ENCODE measurements at regions not wholly inside any gene's neighbourhood (a gene's known extent, or its start where the extent isn't known, plus 50 kb on each side); places are given as distances from the start of the nearest gene placed in this dataset.
"Not testable (repeated sequence)": the region's sequence is repeated elsewhere in the genome, so short reads cannot be mapped to it uniquely, and the experiment has no call there.

DNA sequence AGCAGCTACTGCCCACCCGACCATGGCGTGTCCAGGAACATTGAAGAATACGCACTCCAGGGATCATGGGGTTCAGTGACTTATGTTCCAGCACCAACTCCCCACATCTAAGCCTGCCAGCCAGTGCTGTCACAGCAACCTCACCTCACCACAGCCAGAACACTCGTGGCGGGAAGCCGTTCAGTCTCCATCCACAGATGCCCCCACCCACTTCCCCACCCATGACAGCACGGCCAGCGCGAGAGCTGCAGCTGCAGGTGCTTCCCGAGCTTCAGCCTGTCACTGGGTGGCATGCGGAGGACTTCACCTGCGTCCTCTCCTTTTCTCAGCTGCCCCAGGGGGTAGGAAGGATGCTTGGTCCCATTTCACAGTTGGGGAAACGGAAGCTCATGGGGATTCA lies 50.3 kb downstream of the RBFOX3 start:
- no peaks in the 10 kb centered on the region for H3K36me3 ChIP-seq (ENCODE audit: control insufficient read depth, insufficient read depth, low read length)
- H3K4me3 ChIP-seq (ENCODE audit: low read length) = no peak overlapping the region
- DNase-seq = no peak
- peaks cover 3% of the 10 kb centered on the region for H3K9me3 ChIP-seq (ENCODE audit: control insufficient read depth, low read depth, low read length)
- no peak overlapping the region for H3K27ac ChIP-seq (ENCODE audit: low read length)
- peaks cover 39% of the 10 kb centered on the region for H3K27me3 ChIP-seq (ENCODE audit: control insufficient read depth, insufficient read depth, low read length)
- H3K4me1 ChIP-seq (ENCODE audit: control insufficient read depth, insufficient read depth, low read length) = no peaks in the 10 kb centered on the region
- no CpG with 5 or more reads among the region's 13 CpGs for WGBS (ENCODE audit: insufficient coverage, low lambda C conversion rate)

DNA sequence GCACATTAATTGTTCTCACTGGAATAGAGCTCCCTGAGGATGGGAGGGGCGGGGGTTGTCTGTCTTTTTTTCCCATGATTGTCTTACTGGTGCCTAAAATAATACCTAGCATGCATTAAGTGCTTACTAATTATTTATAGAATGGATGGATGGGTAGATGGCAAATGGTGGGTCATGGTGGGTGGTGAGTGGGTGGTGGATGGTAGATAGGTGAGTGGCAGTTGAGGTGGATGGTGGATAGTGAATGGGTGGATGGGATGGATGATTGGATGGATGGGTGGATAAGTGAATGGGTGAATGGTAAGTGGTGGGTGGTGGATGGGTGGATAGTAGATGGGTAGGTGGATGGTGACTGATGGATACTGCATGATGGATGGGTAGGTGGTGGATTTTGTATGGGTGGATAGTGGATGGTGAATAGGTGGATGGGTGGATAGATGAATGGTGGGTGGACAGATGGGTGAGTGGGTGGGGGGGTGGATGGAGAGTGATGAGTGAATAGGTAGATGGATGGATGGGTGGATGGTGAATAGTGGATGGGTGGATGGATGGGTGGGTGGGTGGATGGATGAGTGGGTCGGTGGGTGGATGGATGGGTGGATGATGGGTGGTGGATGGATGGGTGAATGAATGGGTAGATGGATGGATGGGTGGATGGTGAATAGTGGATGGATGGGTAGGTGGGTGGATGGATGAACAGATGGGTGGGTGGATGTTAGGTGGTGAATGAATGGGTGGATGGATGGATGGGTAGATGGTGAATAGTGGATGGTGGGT lies 51.6 kb downstream of the RBFOX3 start:
- peaks cover 38% of the 10 kb centered on the region for H3K27me3 ChIP-seq (ENCODE audit: control insufficient read depth, insufficient read depth, low read length)
- DNase-seq = no peak
- no peak overlapping the region for H3K27ac ChIP-seq (ENCODE audit: low read length)
- peaks cover 6% of the 10 kb centered on the region for H3K9me3 ChIP-seq (ENCODE audit: control insufficient read depth, low read depth, low read length)
- no peaks in the 10 kb centered on the region for H3K4me1 ChIP-seq (ENCODE audit: control insufficient read depth, insufficient read depth, low read length)
- no peak overlapping the region for H3K4me3 ChIP-seq (ENCODE audit: low read length)
- WGBS (ENCODE audit: insufficient coverage, low lambda C conversion rate) = no CpG with 5 or more reads among the region's 2 CpGs
- no peaks in the 10 kb centered on the region for H3K36me3 ChIP-seq (ENCODE audit: control insufficient read depth, insufficient read depth, low read length)

DNA sequence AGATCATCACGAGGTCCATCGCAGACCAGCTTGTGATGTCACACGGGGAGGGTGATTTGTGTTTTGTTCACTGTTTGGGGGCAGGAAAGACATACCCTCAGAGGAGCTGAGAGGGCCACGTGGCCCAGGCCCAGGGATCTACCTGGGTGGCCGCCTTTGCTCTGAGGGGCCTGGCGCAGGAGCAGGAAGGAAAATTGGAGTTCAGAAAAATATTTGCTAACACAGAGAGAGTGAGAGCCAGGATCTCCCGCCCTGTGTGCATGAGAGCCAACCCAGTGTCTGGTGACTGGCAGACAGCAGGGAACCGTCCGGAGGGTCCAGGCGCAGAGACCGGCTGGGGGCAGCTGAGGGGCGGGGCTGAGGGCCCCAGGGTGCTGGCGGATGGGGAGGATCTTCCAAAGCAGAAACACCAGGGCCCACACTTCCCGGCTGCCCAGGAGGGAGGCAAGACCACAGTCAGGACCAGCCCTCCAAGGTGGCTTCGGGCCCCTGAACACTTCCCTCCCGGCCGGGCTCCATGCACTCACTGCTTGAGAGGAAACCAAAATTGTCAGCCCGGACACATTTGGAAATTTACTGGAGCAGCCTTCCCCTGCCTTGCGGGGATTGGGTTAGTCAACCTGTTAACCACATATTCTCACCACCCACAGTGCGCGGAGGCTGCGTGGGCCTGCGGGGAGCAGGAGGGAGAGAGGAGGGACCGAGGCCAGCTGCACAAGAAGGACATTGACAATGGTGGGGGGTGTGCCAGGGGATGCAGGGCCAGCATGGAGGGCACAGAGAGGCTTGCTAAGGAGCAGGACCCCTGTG lies 52.6 kb downstream of the RBFOX3 start:
- WGBS (ENCODE audit: insufficient coverage, low lambda C conversion rate) = no CpG with 5 or more reads among the region's 24 CpGs

DNA sequence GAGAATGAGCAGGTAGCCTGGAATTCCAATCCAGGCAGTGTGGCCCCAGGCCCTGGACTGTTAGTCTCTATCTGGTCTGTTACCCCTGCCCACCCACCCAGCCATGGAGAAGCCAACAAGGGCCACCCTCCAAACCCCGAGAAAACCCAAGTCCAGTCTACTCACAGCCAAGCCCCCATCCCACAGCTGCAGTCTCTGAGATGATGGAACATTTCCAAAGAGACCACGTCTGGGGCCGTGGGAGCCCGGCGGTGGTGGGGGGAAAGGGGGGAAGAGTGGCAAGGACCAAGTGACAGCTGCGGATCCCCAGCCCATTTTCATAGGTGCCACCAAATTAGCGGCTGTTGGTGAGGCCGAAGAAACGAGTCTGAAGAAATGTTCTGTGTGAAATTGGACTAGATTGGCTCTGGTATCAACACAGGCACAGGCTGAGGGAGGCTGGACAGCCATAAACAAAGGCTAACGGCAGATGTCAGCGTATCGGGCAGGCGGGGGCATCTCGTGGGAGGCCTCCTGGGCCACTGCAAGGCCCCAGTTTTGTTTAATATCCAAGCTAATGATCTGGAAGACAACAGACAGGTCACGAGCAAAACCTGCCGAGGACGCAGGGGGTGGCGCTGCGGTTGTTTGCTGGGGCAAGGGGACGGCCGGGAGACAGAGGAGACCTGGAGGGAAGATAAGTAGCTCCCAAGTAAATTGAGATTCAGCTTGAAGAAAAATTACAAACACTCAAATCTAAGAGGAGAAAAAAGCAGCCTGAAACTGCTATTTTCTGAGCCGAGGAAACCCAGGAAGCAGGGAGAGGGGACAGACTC lies 53.4 kb downstream of the RBFOX3 start:
- H3K27me3 ChIP-seq (ENCODE audit: control insufficient read depth, insufficient read depth, low read length) = peaks cover 25% of the 10 kb centered on the region
- no peak for DNase-seq
- peaks cover 6% of the 10 kb centered on the region for H3K9me3 ChIP-seq (ENCODE audit: control insufficient read depth, low read depth, low read length)
- H3K4me1 ChIP-seq (ENCODE audit: control insufficient read depth, insufficient read depth, low read length) = no peaks in the 10 kb centered on the region
- no peak overlapping the region for H3K27ac ChIP-seq (ENCODE audit: low read length)
- H3K36me3 ChIP-seq (ENCODE audit: control insufficient read depth, insufficient read depth, low read length) = no peaks in the 10 kb centered on the region
- 3% methylated on average over 6 of the region's 22 CpGs for WGBS (ENCODE audit: insufficient coverage, low lambda C conversion rate)
- H3K4me3 ChIP-seq (ENCODE audit: low read length) = no peak overlapping the region

More for the DNA sequence above, 52.6 kb downstream of the RBFOX3 start:
- DNase-seq = no peak
- H3K27ac ChIP-seq (ENCODE audit: low read length) = no peak overlapping the region
- peaks cover 6% of the 10 kb centered on the region for H3K9me3 ChIP-seq (ENCODE audit: control insufficient read depth, low read depth, low read length)
- H3K36me3 ChIP-seq (ENCODE audit: control insufficient read depth, insufficient read depth, low read length) = no peaks in the 10 kb centered on the region
- peaks cover 32% of the 10 kb centered on the region for H3K27me3 ChIP-seq (ENCODE audit: control insufficient read depth, insufficient read depth, low read length)
- H3K4me3 ChIP-seq (ENCODE audit: low read length) = no peak overlapping the region
- H3K4me1 ChIP-seq (ENCODE audit: control insufficient read depth, insufficient read depth, low read length) = no peaks in the 10 kb centered on the region

DNA sequence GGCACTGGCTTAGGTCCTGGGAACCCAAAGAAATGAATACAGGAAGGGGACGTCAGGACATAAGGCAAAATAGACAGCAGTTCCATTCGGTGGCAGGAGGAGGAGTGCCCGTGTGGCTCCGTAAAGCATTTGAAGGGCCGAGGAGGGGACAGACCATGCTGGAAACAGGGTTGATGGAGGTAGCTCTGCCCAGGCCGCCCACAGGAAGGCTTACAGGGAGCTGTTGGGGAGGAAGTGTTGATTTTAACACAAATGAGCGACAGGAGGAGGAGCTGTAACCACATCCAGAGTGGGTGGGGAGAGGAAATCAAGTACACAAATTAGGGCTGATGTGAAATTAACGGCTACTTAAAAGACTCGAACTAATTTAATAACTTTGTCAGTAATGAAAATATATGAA lies 54.6 kb downstream of the RBFOX3 start:
- Histone ChIP-seq H3K27me3 (ENCODE audit: control insufficient read depth, insufficient read depth, low read length) (peaks cover 16% of the 10 kb centered on the region), H3K4me1 (ENCODE audit: control insufficient read depth, insufficient read depth, low read length) (no peaks in the 10 kb centered on the region), H3K36me3 (ENCODE audit: control insufficient read depth, insufficient read depth, low read length) (no peaks in the 10 kb centered on the region)

DNA sequence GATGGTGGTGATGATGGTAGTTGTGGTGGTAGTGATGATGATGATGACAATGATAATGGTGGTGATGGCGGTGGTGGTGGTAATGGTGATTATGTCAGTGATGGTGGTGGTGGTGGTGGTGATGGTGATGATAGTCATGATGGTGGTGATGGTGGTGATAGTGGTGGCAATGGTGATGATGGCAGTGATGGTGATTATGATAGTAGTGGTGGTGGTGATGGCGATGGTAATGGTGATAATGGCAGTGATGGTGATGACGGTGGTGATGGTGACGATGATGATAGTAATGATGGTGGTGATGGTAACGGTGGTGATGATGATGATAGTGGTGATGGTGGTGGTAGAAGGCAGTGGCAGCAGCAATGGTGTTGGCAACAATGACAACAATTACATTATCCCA lies 55.3 kb downstream of the RBFOX3 start:
- no peak overlapping the region for H3K27ac ChIP-seq (ENCODE audit: low read length)
- H3K4me3 ChIP-seq (ENCODE audit: low read length) = no peak overlapping the region
- 97% methylated on average over 5 of the region's 5 CpGs for WGBS (ENCODE audit: insufficient coverage, low lambda C conversion rate)
- no peaks in the 10 kb centered on the region for H3K4me1 ChIP-seq (ENCODE audit: control insufficient read depth, insufficient read depth, low read length)
- DNase-seq = no peak
- H3K27me3 ChIP-seq (ENCODE audit: control insufficient read depth, insufficient read depth, low read length) = peaks cover 16% of the 10 kb centered on the region
- H3K9me3 ChIP-seq (ENCODE audit: control insufficient read depth, low read depth, low read length) = peaks cover 6% of the 10 kb centered on the region
- no peaks in the 10 kb centered on the region for H3K36me3 ChIP-seq (ENCODE audit: control insufficient read depth, insufficient read depth, low read length)

More for the DNA sequence above, 54.6 kb downstream of the RBFOX3 start:
- H3K27ac ChIP-seq (ENCODE audit: low read length) = no peak overlapping the region
- H3K4me3 ChIP-seq (ENCODE audit: low read length) = no peak overlapping the region
- 28% methylated on average over 2 of the region's 9 CpGs for WGBS (ENCODE audit: insufficient coverage, low lambda C conversion rate)
- peaks cover 6% of the 10 kb centered on the region for H3K9me3 ChIP-seq (ENCODE audit: control insufficient read depth, low read depth, low read length)
- no peak for DNase-seq

GRCh38 chr17:79554346-79554745 lies 56.5 kb downstream of the RBFOX3 start:
- H3K4me3 ChIP-seq (ENCODE audit: low read length); H3K36me3 ChIP-seq (ENCODE audit: control insufficient read depth, insufficient read depth, low read length); H3K4me1 ChIP-seq (ENCODE audit: control insufficient read depth, insufficient read depth, low read length); H3K9me3 ChIP-seq (ENCODE audit: control insufficient read depth, low read depth, low read length); H3K27ac ChIP-seq (ENCODE audit: low read length); DNase-seq: not testable (repeated sequence)
- WGBS (ENCODE audit: insufficient coverage, low lambda C conversion rate) = no CpG with 5 or more reads among the region's 5 CpGs
- H3K27me3 ChIP-seq (ENCODE audit: control insufficient read depth, insufficient read depth, low read length) = peaks cover 16% of the 10 kb centered on the region

- Histone ChIP-seq H3K27ac (ENCODE audit: low read length) (no peak overlapping the region), H3K36me3 (ENCODE audit: control insufficient read depth, insufficient read depth, low read length) (no peaks in the 10 kb centered on the region), H3K9me3 (ENCODE audit: control insufficient read depth, low read depth, low read length) (peaks cover 6% of the 10 kb centered on the region), H3K27me3 (ENCODE audit: control insufficient read depth, insufficient read depth, low read length) (peaks cover 8% of the 10 kb centered on the region), H3K4me1 (ENCODE audit: control insufficient read depth, insufficient read depth, low read length) (no peaks in the 10 kb centered on the region), H3K4me3 (ENCODE audit: low read length) (no peak overlapping the region)
- no peak for DNase-seq
- WGBS (ENCODE audit: insufficient coverage, low lambda C conversion rate) = no CpG with 5 or more reads among the region's 1 CpG
Observed at GRCh38 chr17:79552824-79553223, 58.0 kb downstream of the RBFOX3 start.

DNA sequence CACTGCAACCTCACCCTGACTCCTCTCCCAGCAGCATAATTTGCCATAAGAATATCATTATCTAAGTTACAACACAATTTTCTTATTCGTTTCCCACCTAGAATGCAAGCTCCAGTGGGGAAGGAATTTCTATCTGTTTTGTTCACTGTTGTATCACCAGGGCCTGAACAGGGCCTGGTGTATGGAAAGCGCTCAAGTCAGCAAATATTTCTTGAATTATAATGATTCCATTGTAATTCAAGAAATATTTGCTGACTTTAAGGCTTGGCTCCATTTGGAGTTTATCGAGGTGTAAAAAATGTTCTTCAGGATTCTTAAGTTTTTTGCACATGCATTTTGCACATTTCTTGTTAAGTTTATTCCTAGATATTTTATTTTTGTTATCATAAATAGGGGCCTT lies 58.4 kb downstream of the RBFOX3 start:
- WGBS (ENCODE audit: insufficient coverage, low lambda C conversion rate) = 83% methylated on average over 1 of the region's 3 CpGs
- no peaks in the 10 kb centered on the region for H3K4me1 ChIP-seq (ENCODE audit: control insufficient read depth, insufficient read depth, low read length)
- no peak overlapping the region for H3K27ac ChIP-seq (ENCODE audit: low read length)
- H3K4me3 ChIP-seq (ENCODE audit: low read length) = no peak overlapping the region
- no peak for DNase-seq
- H3K36me3 ChIP-seq (ENCODE audit: control insufficient read depth, insufficient read depth, low read length) = no peaks in the 10 kb centered on the region
- peaks cover 6% of the 10 kb centered on the region for H3K9me3 ChIP-seq (ENCODE audit: control insufficient read depth, low read depth, low read length)
- H3K27me3 ChIP-seq (ENCODE audit: control insufficient read depth, insufficient read depth, low read length) = peaks cover 4% of the 10 kb centered on the region
